AG20443 (cell line): ENCODE measurements at regions not wholly inside any gene's neighbourhood (a gene's known extent, or its start where the extent isn't known, plus 50 kb on each side); places are given as distances from the start of the nearest gene placed in this dataset.
"Not testable (repeated sequence)": the region's sequence is repeated elsewhere in the genome, so short reads cannot be mapped to it uniquely, and the experiment has no call there.

ENCODE experiments used
- DNase-seq: peaks from one replicate; pipeline ENCODE4 v3.0.0; 2012; ENCODE audit warnings: low spot score, mixed read lengths

- no peak for DNase-seq
These were observed 1337.6 kb upstream of the TENM4 start for GRCh38 chr11:80778432-80778831.

- no peak for DNase-seq
These were observed 1333.1 kb upstream of the TENM4 start for GRCh38 chr11:80773919-80774318.

GRCh38 chr11:80771017-80771416, 1330.2 kb upstream of the TENM4 start:
- no peak for DNase-seq

- no peak for DNase-seq
These were observed 1318.0 kb upstream of the TENM4 start for GRCh38 chr11:80758787-80759186.

- DNase-seq = no peak
These were observed 1307.5 kb upstream of the TENM4 start for GRCh38 chr11:80748207-80748925.

- DNase-seq = no peak
These were observed 1305.5 kb upstream of the TENM4 start for GRCh38 chr11:80746300-80746699.

GRCh38 chr11:80745416-80745815, 1304.6 kb upstream of the TENM4 start:
- DNase-seq = no peak

GRCh38 chr11:80733790-80734189, 1293.0 kb upstream of the TENM4 start:
- no peak for DNase-seq

- no peak for DNase-seq
These were observed 1292.5 kb upstream of the TENM4 start for GRCh38 chr11:80733361-80733760.

GRCh38 chr11:80727315-80727714, 1286.5 kb upstream of the TENM4 start:
- DNase-seq = no peak

- no peak for DNase-seq
These were observed 1285.4 kb upstream of the TENM4 start for GRCh38 chr11:80726236-80726635.

- DNase-seq = no peak
These were observed 1283.5 kb upstream of the TENM4 start for GRCh38 chr11:80724366-80724765.

- no peak for DNase-seq
These were observed 1281.8 kb upstream of the TENM4 start for GRCh38 chr11:80722629-80723028.

GRCh38 chr11:80720295-80720694, 1279.5 kb upstream of the TENM4 start:
- DNase-seq = no peak

GRCh38 chr11:80719292-80719646, 1278.4 kb upstream of the TENM4 start:
- no peak for DNase-seq

- no peak for DNase-seq
These were observed 1277.9 kb upstream of the TENM4 start for GRCh38 chr11:80718611-80719291.

- no peak for DNase-seq
These were observed 1261.4 kb upstream of the TENM4 start for GRCh38 chr11:80702264-80702663.

GRCh38 chr11:80700386-80700785, 1259.6 kb upstream of the TENM4 start:
- no peak for DNase-seq

GRCh38 chr11:80699406-80700177, 1258.8 kb upstream of the TENM4 start:
- DNase-seq = not testable (repeated sequence)

GRCh38 chr11:80698637-80699036, 1257.8 kb upstream of the TENM4 start:
- no peak for DNase-seq

GRCh38 chr11:80694385-80694784, 1253.6 kb upstream of the TENM4 start:
- DNase-seq = no peak

GRCh38 chr11:80687941-80688340, 1247.1 kb upstream of the TENM4 start:
- no peak for DNase-seq

GRCh38 chr11:80686889-80687288, 1246.1 kb upstream of the TENM4 start:
- no peak for DNase-seq
